ENCODE measurements at regions not wholly inside any gene's neighbourhood (a gene's known extent, or its start where the extent isn't known, plus 50 kb on each side); places are given as distances from the start of the nearest gene placed in this dataset.
A peak's percentile ranks its signal among the peaks of the same experiment; 100 is the strongest.
"Not testable (repeated sequence)": the region's sequence is repeated elsewhere in the genome, so short reads cannot be mapped to it uniquely, and the experiment has no call there.

GRCh38 chr1:192880231-192880630, 71.4 kb downstream of the RGS2 start:
- no peak for TF ChIP-seq POLR2AphosphoS5 (IDR thresholded peaks at IDR 0.05)
- Histone ChIP-seq H3K79me2 (replicated peaks; ENCODE audit: insufficient read depth, low read length) (no peaks in the 10 kb centered on the region), H3F3A (ENCODE audit: insufficient read depth, low read length, poor library complexity, severe bottlenecking) (no peaks in the 10 kb centered on the region), H3K4me2 (ENCODE audit: low read length) (no peak overlapping the region), H3K9me2 (ENCODE audit: insufficient read depth, low read length) (no peaks in the 10 kb centered on the region), H3K36me3 (ENCODE audit: insufficient read depth, low read length) (no peaks in the 10 kb centered on the region), H3K9ac (ENCODE audit: low read length) (no peak overlapping the region), H2AFZ (ENCODE audit: low read depth, low read length) (no peak overlapping the region), H3K27me3 (ENCODE audit: insufficient read depth, low read depth, low read length) (no peaks in the 10 kb centered on the region), H3K4me3 (ENCODE audit: low read length) (no peak overlapping the region), H4K20me1 (ENCODE audit: insufficient read depth) (no peaks in the 10 kb centered on the region), H3K27ac (ENCODE audit: low read length) (no peak overlapping the region), H3K9me3 (ENCODE audit: low read length) (no peaks in the 10 kb centered on the region)

- no peak overlapping the region for H3K27ac ChIP-seq (ENCODE audit: low read length)
- no peaks in the 10 kb centered on the region for H3K9me2 ChIP-seq (ENCODE audit: insufficient read depth, low read length)
- H3K79me2 ChIP-seq (replicated peaks; ENCODE audit: insufficient read depth, low read length), result no peaks in the 10 kb centered on the region
- H3F3A ChIP-seq (ENCODE audit: insufficient read depth, low read length, poor library complexity, severe bottlenecking), result no peaks in the 10 kb centered on the region
- no peak overlapping the region for H3K4me2 ChIP-seq (ENCODE audit: low read length)
- H4K20me1 ChIP-seq (ENCODE audit: insufficient read depth), result no peaks in the 10 kb centered on the region
- no peaks in the 10 kb centered on the region for H3K27me3 ChIP-seq (ENCODE audit: insufficient read depth, low read depth, low read length)
- H3K9ac ChIP-seq (ENCODE audit: low read length), result no peak overlapping the region
- H3K4me3 ChIP-seq (ENCODE audit: low read length), result no peak overlapping the region
- H3K9me3 ChIP-seq (ENCODE audit: low read length), result no peaks in the 10 kb centered on the region
- no peaks in the 10 kb centered on the region for H3K36me3 ChIP-seq (ENCODE audit: insufficient read depth, low read length)
- TF ChIP-seq EP300 (conservative IDR thresholded peaks at IDR 0.05; ENCODE audit: poor library complexity, severe bottlenecking) (no peak), MXI1 (conservative IDR thresholded peaks at IDR 0.05; ENCODE audit: poor library complexity, severe bottlenecking) (no peak), POLR2AphosphoS5 (IDR thresholded peaks at IDR 0.05) (no peak), REST (IDR thresholded peaks at IDR 0.05; ENCODE audit: borderline replicate concordance) (no peak), EZH2 (IDR thresholded peaks at IDR 0.05; ENCODE audit: borderline replicate concordance, insufficient read depth, low read length, poor library complexity, severe bottlenecking) (no peak), SMC3 (conservative IDR thresholded peaks at IDR 0.05; ENCODE audit: poor library complexity) (no peak), RAD21 (conservative IDR thresholded peaks at IDR 0.05) (no peak), TAF1 (IDR thresholded peaks at IDR 0.05; ENCODE audit: low read depth) (no peak), CTCF (IDR thresholded peaks at IDR 0.05; ENCODE audit: poor library complexity, severe bottlenecking) (no peak)
- no peak overlapping the region for H2AFZ ChIP-seq (ENCODE audit: low read depth, low read length)
Measured at GRCh38 chr1:192884241-192884640, 75.4 kb downstream of the RGS2 start.

GRCh38 chr1:192885387-192885786, 76.5 kb downstream of the RGS2 start:
- H3K9me2 ChIP-seq (ENCODE audit: insufficient read depth, low read length); H2AFZ ChIP-seq (ENCODE audit: low read depth, low read length); H3K4me2 ChIP-seq (ENCODE audit: low read length); H3K9me3 ChIP-seq (ENCODE audit: low read length); H3K27me3 ChIP-seq (ENCODE audit: insufficient read depth, low read depth, low read length); H3K9ac ChIP-seq (ENCODE audit: low read length); H3K4me3 ChIP-seq (ENCODE audit: low read length); H4K20me1 ChIP-seq (ENCODE audit: insufficient read depth); H3K79me2 ChIP-seq (replicated peaks; ENCODE audit: insufficient read depth, low read length); H3K36me3 ChIP-seq (ENCODE audit: insufficient read depth, low read length); H3F3A ChIP-seq (ENCODE audit: insufficient read depth, low read length, poor library complexity, severe bottlenecking): not testable (repeated sequence)
- H3K27ac ChIP-seq (ENCODE audit: low read length), result peak overlapping the region; percentile 45
